ENCODE measurements at regions not wholly inside any gene's neighbourhood (a gene's known extent, or its start where the extent isn't known, plus 50 kb on each side); places are given as distances from the start of the nearest gene placed in this dataset.

DNA sequence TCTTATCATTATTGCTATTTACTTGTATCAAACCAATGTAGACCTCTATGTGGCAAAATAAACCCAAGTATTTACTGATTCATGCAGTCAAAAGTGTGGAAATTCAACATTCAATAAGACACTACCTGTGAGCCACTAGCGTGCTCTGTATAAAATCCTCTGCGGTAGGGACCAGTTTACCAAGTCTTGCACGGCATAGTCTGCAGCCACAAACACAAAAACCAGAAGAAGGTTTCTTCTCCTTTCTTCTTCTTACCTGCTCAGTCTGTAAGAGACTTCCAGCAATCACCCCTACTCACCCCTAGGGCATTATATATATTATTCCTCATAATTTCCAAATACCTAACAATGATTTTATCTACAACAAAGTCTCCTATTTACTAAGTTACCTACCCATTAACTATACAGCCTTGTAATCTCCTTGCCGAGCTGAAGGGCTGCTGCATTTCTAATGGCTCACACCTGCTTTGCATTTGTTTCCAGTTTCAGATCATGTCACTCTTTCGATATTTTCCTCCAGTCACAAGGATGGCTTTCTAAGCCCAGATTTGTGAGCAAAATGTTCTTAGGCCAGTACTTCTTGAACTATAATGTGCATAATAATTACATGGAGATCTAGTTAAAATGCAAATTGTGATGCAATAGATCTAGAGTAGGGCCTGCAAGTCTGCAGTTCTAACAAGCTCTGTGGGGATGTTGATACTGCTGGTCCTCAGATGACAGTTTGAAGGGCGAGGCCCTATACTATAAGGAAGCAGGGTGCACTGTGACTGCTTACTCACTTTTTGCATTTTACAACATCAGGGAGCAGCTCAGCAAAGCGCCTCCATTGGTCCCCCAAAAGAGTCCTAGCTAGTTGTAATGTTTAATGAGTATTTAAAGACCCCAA lies 191.9 kb upstream of the DDI1 start:
- TF ChIP-seq, protein P1, sequence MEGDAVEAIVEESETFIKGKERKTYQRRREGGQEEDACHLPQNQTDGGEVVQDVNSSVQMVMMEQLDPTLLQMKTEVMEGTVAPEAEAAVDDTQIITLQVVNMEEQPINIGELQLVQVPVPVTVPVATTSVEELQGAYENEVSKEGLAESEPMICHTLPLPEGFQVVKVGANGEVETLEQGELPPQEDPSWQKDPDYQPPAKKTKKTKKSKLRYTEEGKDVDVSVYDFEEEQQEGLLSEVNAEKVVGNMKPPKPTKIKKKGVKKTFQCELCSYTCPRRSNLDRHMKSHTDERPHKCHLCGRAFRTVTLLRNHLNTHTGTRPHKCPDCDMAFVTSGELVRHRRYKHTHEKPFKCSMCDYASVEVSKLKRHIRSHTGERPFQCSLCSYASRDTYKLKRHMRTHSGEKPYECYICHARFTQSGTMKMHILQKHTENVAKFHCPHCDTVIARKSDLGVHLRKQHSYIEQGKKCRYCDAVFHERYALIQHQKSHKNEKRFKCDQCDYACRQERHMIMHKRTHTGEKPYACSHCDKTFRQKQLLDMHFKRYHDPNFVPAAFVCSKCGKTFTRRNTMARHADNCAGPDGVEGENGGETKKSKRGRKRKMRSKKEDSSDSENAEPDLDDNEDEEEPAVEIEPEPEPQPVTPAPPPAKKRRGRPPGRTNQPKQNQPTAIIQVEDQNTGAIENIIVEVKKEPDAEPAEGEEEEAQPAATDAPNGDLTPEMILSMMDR (conservative IDR thresholded peaks at IDR 0.05): no peak
- H3K9me3 Mint-ChIP-seq: peaks cover 3% of the 10 kb centered on the region
- no peaks in the 10 kb centered on the region for H3K27me3 Mint-ChIP-seq (ENCODE audit: low read depth)
- no peaks in the 10 kb centered on the region for H3K36me3 Mint-ChIP-seq (ENCODE audit: low read depth)
- H3K4me1 Mint-ChIP-seq: peaks cover 6% of the 10 kb centered on the region
- no peak for DNase-seq (ENCODE audit: low read depth, low spot score)
- no peak overlapping the region for H3K27ac Mint-ChIP-seq (ENCODE audit: unreplicated experiment)
- H3K4me3 Mint-ChIP-seq: no peak overlapping the region

DNA sequence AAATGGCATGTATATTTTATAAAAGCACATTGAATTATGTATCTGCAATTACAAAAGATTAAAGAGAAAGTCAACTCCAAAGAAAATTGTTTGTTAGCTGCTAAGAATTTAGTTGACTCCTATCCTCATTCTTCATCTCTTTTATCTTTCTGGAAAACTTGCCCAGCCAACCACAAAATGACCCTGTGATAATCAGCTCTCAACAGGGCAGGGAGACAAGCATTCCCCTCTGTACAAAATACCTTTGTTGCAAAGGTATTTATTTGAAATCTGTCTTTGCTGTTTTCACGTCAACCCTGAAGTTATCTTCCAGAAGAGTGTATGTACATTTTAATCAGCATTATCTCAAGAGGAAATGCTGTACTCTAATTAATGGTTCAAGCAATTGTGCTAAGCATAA lies 191.1 kb upstream of the DDI1 start:
- Mint-ChIP-seq H3K27ac (ENCODE audit: unreplicated experiment) (no peak overlapping the region), H3K36me3 (ENCODE audit: low read depth) (no peaks in the 10 kb centered on the region), H3K4me3 (no peak overlapping the region), H3K27me3 (ENCODE audit: low read depth) (no peaks in the 10 kb centered on the region), H3K4me1 (peaks cover 6% of the 10 kb centered on the region), H3K9me3 (peaks cover 3% of the 10 kb centered on the region)
- TF ChIP-seq, protein P1 (conservative IDR thresholded peaks at IDR 0.05): no peak
- DNase-seq (ENCODE audit: low read depth, low spot score): no peak

DNA sequence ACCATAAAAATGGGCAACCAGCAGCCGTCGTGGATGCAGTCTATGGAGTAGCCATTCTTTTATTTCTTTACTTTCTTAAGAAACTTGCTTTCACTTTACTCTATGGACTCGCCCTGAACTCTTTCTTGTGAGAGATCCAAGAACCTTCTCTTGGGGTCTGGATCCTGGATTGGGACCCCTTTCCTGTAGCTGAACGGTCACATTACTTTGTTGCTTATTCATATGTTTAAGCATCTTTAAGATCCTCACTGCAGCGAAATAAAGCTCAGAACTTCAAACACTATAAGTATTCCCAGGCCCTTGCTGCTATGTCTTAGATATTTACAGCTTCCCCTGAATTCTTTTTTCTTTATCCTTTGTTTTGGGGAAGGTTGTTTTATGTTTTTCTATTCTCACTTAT lies 187.8 kb upstream of the DDI1 start:
- no peak for DNase-seq (ENCODE audit: low read depth, low spot score)
- H3K27ac Mint-ChIP-seq (ENCODE audit: unreplicated experiment): no peak overlapping the region
- H3K36me3 Mint-ChIP-seq (ENCODE audit: low read depth): no peaks in the 10 kb centered on the region
- no peak overlapping the region for H3K4me3 Mint-ChIP-seq
- TF ChIP-seq, protein P1 (conservative IDR thresholded peaks at IDR 0.05): no peak
- no peaks in the 10 kb centered on the region for H3K27me3 Mint-ChIP-seq (ENCODE audit: low read depth)
- H3K9me3 Mint-ChIP-seq: peaks cover 3% of the 10 kb centered on the region
- peaks cover 2% of the 10 kb centered on the region for H3K4me1 Mint-ChIP-seq

DNA sequence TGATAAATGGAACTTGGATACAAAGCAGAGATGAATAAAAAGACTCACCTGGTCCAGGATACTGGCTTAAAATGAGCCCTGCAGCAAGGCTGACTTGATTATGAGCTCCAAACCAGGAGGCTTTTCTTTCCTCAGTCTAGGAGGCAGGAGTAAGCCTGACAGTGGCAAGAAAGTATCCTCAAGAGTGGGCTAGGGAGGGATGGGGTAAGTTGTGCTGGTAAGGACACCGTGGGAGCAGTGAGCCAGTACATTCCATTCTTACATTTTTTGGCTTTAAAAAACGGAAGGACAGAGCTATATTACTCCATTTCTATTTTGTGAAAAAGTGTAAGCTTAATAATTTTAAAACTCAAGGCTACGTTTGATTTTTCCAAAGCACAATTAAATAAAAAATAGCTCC lies 187.1 kb upstream of the DDI1 start:
- H3K4me1 Mint-ChIP-seq: no peaks in the 10 kb centered on the region
- TF ChIP-seq, protein P1 (conservative IDR thresholded peaks at IDR 0.05): no peak
- H3K36me3 Mint-ChIP-seq (ENCODE audit: low read depth): no peaks in the 10 kb centered on the region
- H3K27ac Mint-ChIP-seq (ENCODE audit: unreplicated experiment): no peak overlapping the region
- no peak overlapping the region for H3K4me3 Mint-ChIP-seq
- no peak for DNase-seq (ENCODE audit: low read depth, low spot score)
- H3K9me3 Mint-ChIP-seq: peaks cover 5% of the 10 kb centered on the region
- no peaks in the 10 kb centered on the region for H3K27me3 Mint-ChIP-seq (ENCODE audit: low read depth)

DNA sequence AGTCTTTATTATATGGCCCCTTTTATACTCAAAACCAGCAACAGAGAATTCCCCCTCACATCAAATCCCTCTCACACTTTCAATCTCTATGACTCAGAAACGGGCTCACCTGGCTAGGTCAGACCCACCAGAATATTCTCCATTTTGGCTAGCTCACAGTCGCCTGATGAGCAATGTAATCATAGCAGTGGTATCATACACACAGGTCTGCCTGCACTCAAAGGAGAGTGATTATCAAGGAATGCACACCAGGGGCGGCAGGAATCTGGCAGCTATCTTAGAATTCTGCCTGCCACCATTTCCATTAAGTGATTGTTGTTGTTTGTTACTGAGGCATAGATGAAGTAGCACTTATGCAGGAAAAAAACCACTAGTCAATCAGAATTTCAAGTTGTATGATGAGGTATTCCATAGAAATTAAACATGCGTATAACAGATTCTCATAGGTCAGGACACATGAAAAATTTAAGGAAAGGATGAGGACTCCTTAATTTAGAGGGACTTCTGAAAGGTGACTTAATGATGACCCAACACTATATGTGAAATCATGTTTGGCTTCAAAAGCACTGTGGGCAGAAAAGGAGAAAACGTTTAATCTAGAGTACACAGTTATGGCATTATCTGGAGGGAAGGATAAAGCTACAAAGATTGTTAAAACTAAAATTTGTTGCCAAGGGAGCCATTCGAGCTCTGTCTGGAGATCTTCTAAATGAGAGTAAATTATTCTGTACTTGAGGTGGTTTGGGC lies 185.8 kb upstream of the DDI1 start:
- Mint-ChIP-seq H3K27me3 (ENCODE audit: low read depth) (no peaks in the 10 kb centered on the region), H3K36me3 (ENCODE audit: low read depth) (no peaks in the 10 kb centered on the region), H3K27ac (ENCODE audit: unreplicated experiment) (no peak overlapping the region), H3K4me1 (no peaks in the 10 kb centered on the region), H3K4me3 (no peak overlapping the region), H3K9me3 (peaks cover 6% of the 10 kb centered on the region)
- DNase-seq (ENCODE audit: low read depth, low spot score): no peak
- TF ChIP-seq, protein P1 (conservative IDR thresholded peaks at IDR 0.05): no peak
